ENCODE measurements at regions not wholly inside any gene's neighbourhood (a gene's known extent, or its start where the extent isn't known, plus 50 kb on each side); places are given as distances from the start of the nearest gene placed in this dataset.

DNA sequence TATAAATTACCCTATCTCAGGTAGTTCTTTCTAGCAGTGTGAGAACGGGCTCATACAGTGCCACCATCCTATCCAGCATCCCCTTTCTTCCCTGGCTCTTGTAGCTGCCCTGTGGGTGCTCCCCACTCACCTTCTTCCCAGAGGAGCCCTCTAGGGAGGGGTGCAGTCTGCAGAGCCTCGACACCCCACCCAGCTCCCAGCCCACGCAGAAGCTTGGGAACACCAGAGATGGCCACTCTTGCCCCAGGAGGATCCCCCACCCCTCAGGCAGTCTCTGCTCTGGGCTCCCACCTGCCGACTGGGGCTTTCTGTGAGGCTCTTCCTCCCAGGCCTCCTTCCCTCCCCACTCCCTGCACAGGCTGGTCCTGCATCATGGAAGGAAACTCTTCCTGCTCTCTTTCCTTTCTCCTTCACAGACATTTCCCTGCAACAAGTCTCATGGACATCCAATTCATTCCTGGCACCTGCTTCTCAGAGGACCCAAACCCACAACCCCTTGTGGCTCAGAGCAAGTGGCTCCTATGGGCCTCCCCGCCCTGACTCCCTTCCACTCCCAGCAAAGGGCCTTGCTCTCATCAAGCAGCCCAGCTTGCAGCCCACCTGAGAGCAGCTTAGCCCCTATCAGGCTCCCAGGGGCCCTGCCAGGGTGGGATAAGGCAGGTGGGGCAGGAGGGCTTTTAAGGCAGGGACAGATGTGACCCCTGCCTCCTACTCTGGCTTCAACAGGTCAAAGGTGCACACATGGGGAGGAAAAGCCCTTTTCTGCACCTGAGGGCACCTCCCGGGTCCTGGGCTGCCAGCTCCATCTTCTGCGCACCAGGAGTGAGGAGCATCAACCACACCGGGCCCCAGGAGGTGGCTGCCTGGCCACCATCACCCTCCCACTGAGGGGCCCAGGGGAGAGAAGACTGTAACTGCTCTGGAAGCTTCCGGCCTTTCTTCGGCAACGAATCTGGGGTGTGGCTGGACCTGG, 263.8 kb upstream of the TNRC6C start:
- no peak for DNase-seq

DNA sequence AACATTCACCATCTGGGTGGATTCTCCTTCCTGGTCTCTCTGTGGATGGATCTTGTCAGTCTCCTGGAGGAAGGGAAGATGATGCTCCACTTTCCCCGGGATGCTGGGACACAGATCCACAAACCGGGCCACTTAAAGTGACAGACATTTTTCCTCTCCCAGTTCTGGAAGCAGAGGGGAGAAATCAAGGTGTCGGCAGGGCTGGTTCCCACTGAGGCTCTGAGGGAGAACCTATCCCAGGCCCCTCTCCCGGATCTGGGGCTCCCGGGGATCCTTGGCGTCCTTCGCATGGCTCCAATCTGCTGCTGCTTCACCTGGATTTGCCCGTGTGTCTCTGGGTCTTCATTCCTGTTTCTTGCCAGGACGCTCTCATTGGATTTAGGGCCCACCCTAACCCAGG, 263.1 kb upstream of the TNRC6C start:
- DNase-seq = no peak

DNA sequence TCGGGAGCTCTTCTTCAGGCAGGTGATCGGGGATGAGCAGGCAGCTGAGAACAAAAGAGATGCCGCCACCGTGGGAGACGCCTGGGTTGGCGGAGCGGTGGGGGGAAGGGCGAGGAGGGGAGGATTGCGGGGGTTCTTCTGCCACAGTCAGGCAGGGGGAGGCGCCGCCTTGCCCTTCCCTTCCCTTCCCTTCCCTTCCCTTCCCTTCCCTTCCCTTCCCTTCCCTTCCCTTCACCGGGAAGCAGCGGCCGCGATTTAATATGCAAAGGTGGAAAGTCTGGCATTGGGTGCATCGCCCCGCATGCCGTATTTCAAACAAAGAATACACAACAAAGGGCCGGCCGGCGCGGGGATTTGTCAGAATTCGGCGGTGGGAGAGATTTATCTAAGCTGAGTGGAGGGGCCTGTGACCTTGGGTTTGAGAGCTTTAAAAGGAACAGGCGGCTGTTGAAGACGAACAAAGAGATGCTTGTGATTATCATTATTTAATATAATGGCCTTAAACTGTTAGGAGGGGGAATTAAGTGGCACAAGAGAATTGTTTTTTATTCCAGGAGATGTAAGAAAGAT, 262.3 kb upstream of the TNRC6C start:
- DNase-seq = no peak

DNA sequence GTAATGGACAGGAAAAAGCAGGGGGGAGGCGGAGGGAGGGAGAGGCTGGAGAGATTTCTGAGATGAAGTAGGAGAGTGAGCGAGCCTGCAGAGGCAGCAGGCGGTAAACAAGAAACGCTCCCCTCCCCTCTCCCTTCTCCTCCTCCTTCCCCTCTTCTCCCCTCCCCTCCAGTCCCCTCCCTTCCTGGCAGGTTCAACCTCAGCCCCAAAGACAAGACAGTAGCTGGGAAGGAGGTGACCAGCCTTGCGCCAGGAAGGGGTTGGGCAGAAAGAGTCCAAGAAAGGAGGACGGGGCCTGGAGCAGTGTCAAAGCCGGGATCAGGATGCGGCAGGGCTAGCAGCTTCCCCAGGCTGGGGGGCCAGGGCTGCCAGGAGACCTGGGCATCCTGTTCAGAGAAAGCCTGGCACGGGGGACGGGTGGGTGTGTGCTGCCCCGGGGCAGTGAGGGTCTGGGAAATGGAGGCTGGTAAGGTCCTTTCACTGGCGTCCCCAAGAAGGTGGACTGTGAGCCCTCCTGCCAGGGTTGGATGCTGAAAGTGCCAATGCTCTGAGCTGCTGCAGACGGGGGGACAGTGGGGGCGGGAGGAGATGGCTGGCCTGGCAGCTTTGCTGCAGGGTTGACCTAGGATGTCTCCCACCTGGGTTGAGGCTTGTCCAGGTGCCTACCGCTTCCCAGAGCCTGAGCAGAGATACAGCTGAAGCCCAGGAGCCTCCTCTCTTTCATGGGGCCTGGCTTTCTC, 261.6 kb upstream of the TNRC6C start:
- no peak for DNase-seq

DNA sequence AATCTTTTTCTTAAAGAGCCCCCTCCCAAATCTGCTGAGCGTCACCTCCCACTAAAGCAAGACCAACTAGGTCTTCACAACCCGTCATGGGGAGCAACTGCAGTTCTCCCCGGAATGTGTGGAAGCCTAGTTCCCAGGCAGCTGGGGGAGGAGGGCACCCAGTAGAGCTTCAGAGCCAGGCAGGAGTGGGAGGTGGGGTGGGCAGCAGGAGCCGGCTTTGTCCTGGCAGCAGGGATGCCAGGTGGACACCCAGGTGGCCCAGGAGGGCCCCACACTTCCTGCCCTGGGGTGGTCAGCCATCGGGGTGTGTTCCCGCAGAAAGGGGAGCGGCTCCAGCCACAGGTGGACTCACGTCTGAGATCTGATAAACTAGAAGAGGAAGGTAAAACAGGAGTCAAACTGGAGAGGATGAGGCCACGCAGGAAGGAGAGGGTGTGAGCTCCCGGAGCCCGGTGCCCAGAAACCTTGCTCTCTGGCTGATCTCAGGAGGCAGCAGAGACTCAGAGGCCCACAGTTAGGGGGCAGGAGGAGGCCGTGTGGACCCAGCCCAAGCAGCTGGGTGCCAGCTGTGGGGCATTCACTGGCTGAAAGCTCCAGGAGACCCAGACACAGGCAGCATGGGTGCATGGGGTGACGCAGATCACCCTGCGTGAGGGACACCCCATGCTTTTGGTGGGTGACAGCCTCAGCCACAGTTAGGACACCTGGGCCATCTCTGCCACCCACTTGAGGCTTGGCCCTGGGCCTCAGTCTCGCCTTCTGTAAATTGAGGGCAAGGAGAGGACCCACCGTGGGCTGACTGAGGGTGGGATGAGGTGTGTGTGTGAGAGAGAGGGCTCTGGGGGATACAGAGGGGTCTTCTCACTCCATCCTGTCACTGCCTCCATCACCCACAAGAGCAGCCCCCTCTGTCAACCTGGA, 260.8 kb upstream of the TNRC6C start:
- no peak for DNase-seq

DNA sequence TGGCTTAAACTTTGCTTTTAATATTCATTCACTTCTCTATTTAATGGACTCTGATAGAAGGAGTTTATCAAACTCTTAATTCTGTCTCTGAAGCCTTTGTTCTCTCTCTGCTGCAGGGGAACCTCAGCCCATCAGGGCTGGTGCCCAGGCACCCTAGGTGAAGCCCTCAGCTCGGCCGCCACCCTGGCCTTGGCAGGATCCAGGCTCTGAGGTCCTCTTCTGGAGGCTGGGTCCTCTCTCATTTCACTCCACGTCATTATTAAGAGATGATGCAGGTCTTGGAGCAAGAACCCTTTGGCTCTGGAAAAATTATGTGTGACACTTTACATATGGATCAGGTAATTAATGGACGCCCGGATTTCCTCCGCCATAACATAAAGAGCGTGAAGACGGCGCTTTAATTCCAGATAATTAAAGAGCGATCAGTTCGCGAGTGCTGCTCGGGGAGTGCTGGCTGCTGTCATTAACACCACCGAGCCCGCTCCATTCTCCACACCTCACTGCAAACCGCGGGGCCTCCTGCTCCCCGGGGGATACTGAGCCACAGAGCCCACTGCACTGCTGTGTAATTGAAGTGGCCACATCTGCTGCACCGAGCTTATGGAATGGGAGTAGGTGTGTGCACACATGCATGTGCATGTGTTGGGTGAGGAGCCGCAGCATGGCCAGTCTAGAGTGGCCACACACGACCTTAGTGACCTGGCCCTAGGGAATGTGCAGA, 259.4 kb upstream of the TNRC6C start:
- DNase-seq = no peak

DNA sequence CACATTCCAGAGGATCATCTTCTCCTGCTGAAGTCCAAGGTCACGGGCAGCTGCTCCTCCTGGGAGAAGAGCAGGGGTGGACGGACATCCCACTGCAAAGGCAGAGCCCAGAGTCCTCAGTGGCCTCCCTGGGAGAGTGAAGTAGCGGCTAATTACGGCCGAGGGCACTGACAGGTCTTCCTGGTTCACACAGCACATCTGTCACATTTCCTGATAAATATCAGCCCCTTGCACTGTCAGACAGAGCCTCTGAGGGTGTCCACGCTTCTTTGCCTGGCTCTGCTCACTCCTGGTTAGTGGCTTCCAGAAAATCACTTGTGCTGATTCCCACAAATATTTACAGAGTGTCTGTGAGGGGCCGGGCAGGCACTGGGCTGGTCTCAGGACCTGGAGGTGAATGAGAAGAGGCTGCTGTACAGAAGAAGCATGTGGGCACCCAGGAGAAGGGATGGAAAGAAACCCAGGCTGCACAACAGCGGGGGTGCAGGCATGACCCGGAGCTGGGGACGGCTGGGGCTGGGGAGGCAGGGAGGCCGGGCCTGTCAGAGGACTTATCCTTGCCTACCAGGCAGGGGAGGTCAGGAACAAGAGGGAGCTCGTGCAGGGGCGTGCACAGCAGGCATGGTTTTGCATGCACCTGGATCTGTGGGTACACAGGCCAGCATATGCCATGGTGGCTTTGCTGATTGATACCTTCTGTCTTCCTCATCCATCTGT, 258.2 kb upstream of the TNRC6C start:
- no peak for DNase-seq

DNA sequence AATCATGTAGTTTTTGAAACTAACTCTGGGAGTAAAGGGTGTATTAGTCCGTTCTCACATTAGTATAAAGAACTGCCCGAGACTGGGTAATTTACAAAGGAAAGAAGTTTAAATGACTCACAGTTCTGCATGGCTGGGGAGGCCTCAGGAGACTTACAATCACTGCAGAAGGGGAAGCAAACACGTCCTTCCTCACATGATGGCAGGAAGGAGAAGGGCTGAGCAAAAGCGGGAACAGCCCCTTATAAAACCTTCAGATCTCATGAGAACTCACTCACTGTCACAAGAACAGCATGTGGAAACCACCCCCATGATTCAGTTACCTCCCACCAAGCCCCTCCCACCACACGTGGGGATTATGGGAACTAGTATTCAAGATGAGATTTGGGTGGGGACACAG, 256.5 kb upstream of the TNRC6C start:
- no peak for DNase-seq

DNA sequence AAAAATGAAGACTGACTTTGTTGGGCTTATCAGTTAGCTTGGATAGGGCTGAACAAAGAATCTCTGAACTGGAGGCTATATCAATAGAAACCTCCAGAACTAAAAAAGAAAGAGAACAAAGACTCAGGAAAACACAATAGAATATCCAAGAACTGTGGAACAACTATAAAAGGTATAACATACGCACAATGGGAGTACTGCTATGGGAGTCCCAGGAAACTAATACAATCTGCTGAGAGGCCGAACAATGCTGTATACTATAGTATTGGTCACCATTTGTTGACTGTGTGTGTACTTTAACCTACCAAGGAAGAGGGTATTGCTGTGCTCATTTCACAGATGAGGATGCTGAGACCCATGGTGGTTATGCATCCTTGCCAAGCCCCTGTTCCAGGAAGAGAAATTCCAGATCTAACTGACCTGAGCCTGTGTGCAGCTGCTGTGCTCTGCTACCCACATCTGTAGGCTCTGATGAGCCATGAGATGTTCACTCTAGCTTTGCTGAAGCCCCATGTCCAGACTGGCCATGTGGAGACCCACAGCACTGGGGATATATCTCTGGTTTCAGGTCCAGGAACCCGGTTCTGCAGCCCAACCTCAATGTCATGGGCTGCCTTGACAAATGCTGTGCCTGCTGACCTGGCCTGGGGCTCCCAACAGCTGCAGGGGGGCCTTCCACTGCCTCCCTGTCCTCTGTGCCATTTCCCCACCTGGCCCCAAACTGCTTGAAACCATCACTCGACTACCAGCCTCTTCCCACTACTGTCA, 254.3 kb upstream of the TNRC6C start:
- DNase-seq = no peak

DNA sequence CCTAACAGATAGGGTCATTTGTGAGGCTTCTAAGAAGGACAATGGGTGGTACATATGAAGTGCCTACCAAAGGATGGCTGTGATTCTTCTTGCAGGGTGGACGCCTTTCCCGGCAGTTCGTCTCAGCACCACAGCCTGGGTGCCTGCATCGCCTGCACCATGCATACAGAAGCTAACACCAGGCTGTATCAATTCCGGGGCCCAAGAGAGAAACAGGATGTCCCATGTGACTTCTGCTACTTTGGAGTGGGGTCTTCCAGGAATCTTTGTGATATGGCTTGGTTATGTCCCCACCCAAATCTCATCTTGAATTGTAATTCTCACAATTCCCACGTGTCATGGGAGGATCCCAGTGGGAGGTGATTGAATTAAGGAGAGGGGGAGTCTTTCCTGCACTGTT, 251.6 kb upstream of the TNRC6C start:
- no peak for DNase-seq

DNA sequence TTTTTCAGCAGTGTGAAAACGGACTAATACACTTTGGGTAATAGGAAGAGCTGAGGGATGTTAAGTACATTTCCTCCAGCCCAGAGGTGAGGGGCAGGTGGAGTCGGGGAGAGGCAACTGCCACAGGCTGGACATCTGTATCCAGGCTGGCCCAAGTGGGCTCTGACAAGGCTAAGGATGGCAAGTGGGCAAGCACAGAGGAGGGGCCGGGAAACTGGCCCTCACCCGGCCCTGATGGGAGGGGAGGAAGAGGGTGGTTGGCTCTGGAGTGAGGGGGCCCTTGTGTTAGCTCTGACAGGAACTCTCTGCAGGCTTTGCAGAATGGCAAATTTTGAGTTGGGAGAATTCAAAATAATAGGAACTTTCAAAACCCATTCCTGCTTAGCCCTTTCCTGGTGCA, 251.0 kb upstream of the TNRC6C start:
- DNase-seq = no peak

DNA sequence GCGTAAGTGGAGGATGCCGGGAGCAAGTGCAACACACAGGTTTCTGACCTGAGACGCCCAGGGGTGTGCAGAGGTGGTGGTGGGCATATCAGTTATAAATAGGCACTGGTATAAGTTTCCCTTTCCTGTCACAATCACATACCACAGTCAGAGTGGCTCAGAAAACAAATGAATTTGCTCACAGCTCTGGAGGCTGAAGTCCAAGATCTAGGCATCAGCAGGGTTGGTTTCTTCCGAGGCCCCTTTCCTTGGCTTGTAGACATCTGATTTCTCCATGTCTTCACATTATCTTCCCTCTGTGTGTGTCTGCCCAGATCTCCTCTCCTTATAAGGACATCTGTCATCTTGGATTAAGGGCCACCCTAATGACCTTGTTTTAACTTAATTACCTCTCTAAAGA, 250.5 kb upstream of the TNRC6C start:
- DNase-seq = no peak

DNA sequence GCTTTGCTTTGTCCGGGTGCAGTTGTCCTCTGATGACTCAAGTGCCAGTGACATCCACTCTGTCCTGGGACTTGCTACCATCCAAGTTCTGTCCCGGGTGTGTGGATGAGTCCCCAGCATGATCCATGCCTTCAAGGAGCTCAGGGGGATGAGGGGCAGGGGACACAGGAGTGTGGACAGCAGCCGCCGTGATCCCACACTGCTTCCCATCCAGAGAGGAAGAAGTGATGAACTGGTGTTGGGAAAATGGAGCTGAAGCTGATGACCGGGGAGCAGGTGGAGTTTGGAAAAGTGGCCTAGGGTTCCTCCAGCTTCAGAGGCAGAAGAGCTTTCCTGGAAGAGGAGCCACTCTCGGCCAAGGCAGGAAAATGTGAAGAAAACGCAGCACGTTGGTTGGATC, 249.6 kb upstream of the TNRC6C start:
- DNase-seq = no peak

DNA sequence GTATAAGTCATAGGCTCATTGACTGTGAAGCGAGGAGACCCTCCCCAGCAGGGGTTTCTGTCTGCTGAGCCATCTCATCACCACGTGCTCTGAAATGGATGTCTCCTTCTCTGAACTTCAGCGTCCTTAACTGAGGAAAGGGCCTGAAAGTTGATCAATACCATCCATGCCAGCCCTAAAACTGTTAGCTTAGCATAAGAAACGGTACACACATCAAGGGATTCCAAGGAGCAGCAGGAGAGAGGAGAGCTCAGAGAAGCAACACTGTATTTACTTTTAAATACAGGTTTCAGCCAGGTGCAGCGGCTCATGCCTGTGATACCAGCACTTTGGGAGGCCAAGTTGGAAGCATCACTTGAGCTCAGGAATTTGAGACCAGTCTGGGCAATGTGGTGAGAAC, 248.9 kb upstream of the TNRC6C start:
- DNase-seq = no peak

DNA sequence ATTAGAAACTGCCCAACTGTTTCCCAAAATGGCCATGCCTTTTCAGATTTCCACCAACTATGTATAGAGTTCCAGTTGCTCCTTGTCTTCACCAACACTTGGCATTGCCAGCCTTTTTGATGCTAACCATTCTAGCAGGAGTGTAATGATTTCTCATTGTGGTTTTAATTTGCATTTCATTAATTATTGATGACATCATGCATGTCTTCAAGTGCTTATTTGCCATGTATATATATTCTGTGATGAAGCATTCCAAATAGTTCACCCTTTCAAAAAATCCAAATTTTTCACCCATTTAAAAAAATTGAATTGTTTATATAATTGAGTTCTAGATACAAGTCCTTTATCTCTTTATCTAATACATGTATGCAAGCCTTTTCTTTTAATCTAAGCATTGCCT, 245.9 kb upstream of the TNRC6C start:
- DNase-seq = no peak

DNA sequence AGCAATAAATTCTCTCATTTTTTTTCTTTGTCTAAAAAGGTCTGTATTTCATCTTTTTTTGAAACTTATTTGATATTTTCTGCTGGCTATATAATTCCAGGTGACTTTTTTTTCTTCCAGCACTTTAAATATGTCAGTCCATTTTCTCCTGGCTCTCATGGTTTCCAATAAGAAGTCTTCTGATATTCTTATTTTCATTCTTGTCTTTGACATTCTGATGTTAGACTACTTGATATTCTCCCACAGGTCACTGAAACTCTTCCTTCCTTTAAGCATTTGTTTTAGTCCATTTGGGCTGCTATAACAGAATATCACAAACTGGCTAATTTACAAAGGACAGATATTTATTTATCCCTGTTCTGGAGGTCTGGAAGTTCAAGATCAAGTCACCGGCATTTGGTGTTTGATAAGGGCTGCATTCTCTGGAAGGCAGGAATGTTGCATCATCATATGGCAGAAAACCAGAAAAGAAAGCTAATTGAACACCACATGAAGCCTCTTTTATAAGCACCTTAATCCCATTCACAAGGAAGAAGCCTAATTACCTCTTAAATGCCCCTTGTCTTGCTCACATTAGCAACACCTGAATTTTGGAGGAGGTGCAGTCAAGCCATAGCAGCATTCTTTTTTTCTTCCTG, 242.1 kb upstream of the TNRC6C start:
- no peak for DNase-seq

DNA sequence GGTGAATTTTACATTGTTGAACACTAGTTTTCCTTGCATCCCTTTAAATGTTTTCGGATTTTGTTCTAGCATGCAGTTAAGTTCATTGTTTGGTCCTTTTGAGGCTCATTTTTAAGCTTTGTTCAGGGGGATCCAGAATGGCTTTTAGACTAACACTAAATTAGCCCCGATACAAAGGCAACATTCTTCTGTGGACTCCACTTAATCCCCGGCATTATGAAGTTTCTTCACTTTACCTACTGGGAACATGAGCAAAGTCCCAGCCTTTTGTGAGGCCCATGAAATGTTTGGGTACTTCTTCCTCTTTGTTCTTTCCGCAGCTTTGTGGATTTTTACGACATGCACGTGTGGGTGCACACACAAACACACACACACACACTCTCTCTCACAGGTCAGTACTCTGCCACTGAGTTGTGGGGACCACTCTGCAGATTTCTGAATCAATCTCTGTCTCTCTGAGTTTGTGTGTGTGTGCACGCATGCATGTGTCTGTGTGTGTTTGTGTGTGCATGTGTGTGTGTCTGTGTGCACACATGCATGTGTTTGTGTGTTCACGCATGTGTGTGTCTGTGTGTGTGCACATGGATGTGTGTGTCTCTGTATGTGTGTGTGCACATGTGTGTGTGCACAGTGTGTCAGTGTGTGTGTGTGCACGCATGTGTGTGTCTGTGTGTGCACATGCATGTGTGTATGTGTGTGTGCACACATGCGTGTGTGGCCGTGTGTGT, 240.4 kb upstream of the TNRC6C start:
- no peak for DNase-seq

DNA sequence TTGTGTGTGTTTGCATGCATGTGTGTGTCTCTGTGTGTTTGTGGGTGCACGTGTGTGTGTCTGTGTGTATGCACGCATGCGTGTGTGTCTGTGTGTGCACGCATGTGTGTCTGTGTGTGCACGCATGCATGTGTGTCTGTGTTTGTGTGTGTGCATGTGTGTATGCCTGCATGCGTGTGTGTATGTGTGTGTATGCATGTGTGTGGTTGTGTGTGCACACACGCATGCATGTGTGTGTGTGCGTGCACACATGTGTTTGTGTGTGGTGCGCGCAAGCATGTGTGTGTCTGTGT, 239.9 kb upstream of the TNRC6C start:
- DNase-seq = no peak

DNA sequence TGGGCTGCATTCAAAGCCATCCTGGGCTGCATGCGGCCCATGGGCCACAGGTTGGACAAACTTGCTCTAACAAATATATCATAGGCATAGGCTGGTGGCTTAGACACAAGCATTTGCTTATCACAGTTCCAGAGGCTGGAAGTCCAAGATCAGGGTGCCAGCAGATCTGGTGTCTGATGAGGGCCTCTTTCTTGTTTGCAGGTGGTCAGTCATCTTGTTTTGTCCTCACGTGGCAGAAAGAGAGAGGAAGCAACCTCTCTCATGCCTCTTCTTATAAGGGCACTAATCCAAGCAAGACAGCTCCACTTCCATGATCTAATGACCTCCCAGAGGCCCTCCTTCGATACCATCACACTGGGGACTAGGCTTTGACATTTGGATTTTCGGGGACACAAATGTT, 238.7 kb upstream of the TNRC6C start:
- no peak for DNase-seq

Measured in NCI-H1694 (cell line).